ENCODE measurements at regions not wholly inside any gene's neighbourhood (a gene's known extent, or its start where the extent isn't known, plus 50 kb on each side); places are given as distances from the start of the nearest gene placed in this dataset.
"Not testable (repeated sequence)": the region's sequence is repeated elsewhere in the genome, so short reads cannot be mapped to it uniquely, and the experiment has no call there.

GRCh38 chr5:145443964-145444363 is 391.2 kb downstream of the PRELID2 start:
- intact Hi-C loops (cut with DNase I) = no loop called here
- H3K9me3 ChIP-seq = no peaks in the 10 kb centered on the region
- H3K36me3 ChIP-seq = no peaks in the 10 kb centered on the region
- H3K27ac ChIP-seq = no peak overlapping the region
- H3K4me1 ChIP-seq = no peaks in the 10 kb centered on the region
- H3K27me3 ChIP-seq = no peaks in the 10 kb centered on the region
- TF ChIP-seq, protein P1, sequence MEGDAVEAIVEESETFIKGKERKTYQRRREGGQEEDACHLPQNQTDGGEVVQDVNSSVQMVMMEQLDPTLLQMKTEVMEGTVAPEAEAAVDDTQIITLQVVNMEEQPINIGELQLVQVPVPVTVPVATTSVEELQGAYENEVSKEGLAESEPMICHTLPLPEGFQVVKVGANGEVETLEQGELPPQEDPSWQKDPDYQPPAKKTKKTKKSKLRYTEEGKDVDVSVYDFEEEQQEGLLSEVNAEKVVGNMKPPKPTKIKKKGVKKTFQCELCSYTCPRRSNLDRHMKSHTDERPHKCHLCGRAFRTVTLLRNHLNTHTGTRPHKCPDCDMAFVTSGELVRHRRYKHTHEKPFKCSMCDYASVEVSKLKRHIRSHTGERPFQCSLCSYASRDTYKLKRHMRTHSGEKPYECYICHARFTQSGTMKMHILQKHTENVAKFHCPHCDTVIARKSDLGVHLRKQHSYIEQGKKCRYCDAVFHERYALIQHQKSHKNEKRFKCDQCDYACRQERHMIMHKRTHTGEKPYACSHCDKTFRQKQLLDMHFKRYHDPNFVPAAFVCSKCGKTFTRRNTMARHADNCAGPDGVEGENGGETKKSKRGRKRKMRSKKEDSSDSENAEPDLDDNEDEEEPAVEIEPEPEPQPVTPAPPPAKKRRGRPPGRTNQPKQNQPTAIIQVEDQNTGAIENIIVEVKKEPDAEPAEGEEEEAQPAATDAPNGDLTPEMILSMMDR (IDR thresholded peaks at IDR 0.05) = no peak
- H3K4me3 ChIP-seq = no peak overlapping the region
- no peak for DNase-seq (ENCODE audit: low spot score in 2 of 2)

GRCh38 chr5:145443366-145443765 is 391.8 kb downstream of the PRELID2 start:
- no peak for DNase-seq (ENCODE audit: low spot score in 2 of 2)
- no peaks in the 10 kb centered on the region for H3K9me3 ChIP-seq
- TF ChIP-seq, protein P1 (IDR thresholded peaks at IDR 0.05) = no peak
- no peak overlapping the region for H3K4me3 ChIP-seq
- no peak overlapping the region for H3K27ac ChIP-seq
- intact Hi-C loops (cut with DNase I) = no loop called here
- H3K27me3 ChIP-seq = no peaks in the 10 kb centered on the region
- H3K36me3 ChIP-seq = no peaks in the 10 kb centered on the region
- H3K4me1 ChIP-seq = no peaks in the 10 kb centered on the region

GRCh38 chr5:145442661-145443060 is 392.5 kb downstream of the PRELID2 start:
- H3K27ac ChIP-seq; H3K36me3 ChIP-seq; DNase-seq (ENCODE audit: low spot score in 2 of 2); H3K9me3 ChIP-seq; H3K4me3 ChIP-seq; H3K4me1 ChIP-seq; H3K27me3 ChIP-seq; intact Hi-C loops (cut with DNase I): not testable (repeated sequence)

- H3K27ac ChIP-seq = no peak overlapping the region
- no peaks in the 10 kb centered on the region for H3K4me1 ChIP-seq
- no peaks in the 10 kb centered on the region for H3K9me3 ChIP-seq
- no peak overlapping the region for H3K4me3 ChIP-seq
- DNase-seq (ENCODE audit: low spot score in 2 of 2) = no peak
- TF ChIP-seq, protein P1 (IDR thresholded peaks at IDR 0.05) = no peak
- H3K36me3 ChIP-seq = no peaks in the 10 kb centered on the region
- intact Hi-C loops (cut with DNase I) = no loop called here
- no peaks in the 10 kb centered on the region for H3K27me3 ChIP-seq
Measured at GRCh38 chr5:145441228-145441627, 393.9 kb downstream of the PRELID2 start.

- H3K4me3 ChIP-seq = no peak overlapping the region
- no peaks in the 10 kb centered on the region for H3K9me3 ChIP-seq
- no peaks in the 10 kb centered on the region for H3K36me3 ChIP-seq
- TF ChIP-seq, protein P1 (IDR thresholded peaks at IDR 0.05) = no peak
- no peaks in the 10 kb centered on the region for H3K4me1 ChIP-seq
- no peak overlapping the region for H3K27ac ChIP-seq
- H3K27me3 ChIP-seq = no peaks in the 10 kb centered on the region
- no peak for DNase-seq (ENCODE audit: low spot score in 2 of 2)
- intact Hi-C loops (cut with DNase I) = no loop called here
Measured at GRCh38 chr5:145437627-145438026, 397.5 kb downstream of the PRELID2 start.

DNA sequence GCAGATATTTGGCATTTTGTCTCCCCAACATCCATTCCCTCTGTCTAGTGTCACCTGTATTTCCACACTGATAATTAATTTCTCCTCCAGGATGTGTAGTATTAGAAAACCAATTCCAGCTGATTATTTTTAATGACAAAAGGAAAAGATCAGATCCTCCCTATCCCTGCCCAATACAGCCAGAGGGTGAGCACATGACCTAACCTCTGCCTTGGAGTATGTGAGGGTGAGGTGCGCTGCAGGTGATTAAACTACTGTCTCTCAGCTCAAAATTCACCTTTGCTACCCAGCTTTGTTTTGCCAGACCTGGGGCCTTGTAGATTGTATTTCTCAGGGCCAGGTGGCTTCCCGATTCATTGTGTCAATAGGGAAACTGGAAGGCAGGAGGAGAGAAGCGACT is 402.1 kb downstream of the PRELID2 start:
- Histone ChIP-seq H3K36me3 (no peaks in the 10 kb centered on the region), H3K27ac (no peak overlapping the region), H3K27me3 (no peaks in the 10 kb centered on the region), H3K4me3 (no peak overlapping the region), H3K4me1 (no peaks in the 10 kb centered on the region), H3K9me3 (peaks cover 0 to 3% of the 10 kb centered on the region in 2 donors)
- TF ChIP-seq, protein P1 (IDR thresholded peaks at IDR 0.05) = no peak
- DNase-seq (ENCODE audit: low spot score in 2 of 2) = no peak
- intact Hi-C loops (cut with DNase I) = no loop called here

Data from ascending aorta (tissue), 2 donors.